ENCODE measurements at regions not wholly inside any gene's neighbourhood (a gene's known extent, or its start where the extent isn't known, plus 50 kb on each side); places are given as distances from the start of the nearest gene placed in this dataset.

DNA sequence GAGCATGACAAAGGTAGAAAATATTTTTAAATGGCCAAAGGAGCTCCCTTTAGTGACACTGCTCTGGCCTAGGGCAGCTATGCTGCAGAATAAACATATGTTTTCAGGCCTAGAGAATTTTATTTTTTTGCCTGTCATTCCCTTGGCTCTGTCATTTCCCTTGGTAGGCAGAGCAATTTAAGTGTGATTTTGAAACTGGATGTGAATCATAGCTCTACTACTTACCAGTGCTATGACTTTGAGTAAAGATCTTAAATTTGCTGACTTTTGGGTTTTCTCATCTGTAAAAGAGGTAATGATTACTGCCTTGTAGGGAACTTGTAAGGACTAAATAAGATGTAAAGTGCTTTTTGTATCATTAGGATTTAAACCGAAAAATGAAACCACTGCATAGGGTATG, 189.0 kb upstream of the ZRANB2 start:
- Histone ChIP-seq H3K27me3 (no peaks in the 10 kb centered on the region), H3K36me3 (no peaks in the 10 kb centered on the region), H3K27ac (no peak overlapping the region), H3K4me1 (no peaks in the 10 kb centered on the region), H4K20me1 (no peaks in the 10 kb centered on the region), H3K9ac (no peak overlapping the region), H3K4me2 (no peak overlapping the region), H3K9me3 (no peaks in the 10 kb centered on the region), H3K4me3 (no peak overlapping the region)
- TF ChIP-seq Cebpa-rat (IDR thresholded peaks at IDR 0.05): no peak

DNA sequence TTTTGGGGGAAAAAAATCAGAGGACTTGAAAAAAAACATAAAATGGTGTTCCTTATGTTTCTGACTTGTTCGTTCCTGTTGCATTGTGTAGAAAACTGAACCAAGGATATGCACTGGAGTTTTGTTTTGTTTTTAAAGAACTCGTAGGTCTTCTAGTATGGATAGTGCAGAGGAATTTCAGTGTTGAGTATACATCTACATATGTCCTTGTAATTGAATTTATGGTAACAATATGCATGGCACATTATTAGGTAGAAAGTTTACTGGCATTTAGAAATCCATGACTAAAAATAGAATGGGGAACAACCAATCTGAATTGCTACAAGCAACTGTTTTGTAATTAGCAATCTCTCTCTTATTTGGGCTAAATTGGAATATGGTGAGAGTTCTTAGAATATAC, 188.3 kb upstream of the ZRANB2 start:
- TF ChIP-seq Cebpa-rat (IDR thresholded peaks at IDR 0.05): no peak
- H3K27me3 ChIP-seq: no peaks in the 10 kb centered on the region
- no peaks in the 10 kb centered on the region for H4K20me1 ChIP-seq
- no peaks in the 10 kb centered on the region for H3K4me1 ChIP-seq
- no peak overlapping the region for H3K4me3 ChIP-seq
- H3K4me2 ChIP-seq: no peak overlapping the region
- H3K9me3 ChIP-seq: no peaks in the 10 kb centered on the region
- no peaks in the 10 kb centered on the region for H3K36me3 ChIP-seq
- H3K27ac ChIP-seq: no peak overlapping the region
- no peak overlapping the region for H3K9ac ChIP-seq

DNA sequence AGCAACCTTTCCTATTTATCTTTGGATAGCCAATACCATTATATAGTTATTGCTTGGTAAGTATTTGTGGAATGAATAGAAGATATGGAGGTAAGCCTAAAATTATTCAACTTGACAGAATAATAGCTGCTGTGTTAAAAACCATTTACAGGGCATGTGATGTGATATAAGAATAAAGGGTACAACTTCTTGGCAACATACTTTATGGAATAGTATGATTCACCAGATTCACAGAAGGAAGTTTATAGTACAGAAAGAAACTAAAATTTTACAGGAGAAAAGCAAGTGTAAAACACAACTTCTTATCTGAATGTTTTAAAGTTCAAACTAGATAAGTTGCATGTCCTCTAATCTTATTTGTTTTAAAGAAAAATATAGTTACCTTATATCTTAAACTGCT, 186.4 kb upstream of the ZRANB2 start:
- Histone ChIP-seq H3K9me3 (no peaks in the 10 kb centered on the region), H4K20me1 (no peaks in the 10 kb centered on the region), H3K27me3 (no peaks in the 10 kb centered on the region), H3K27ac (no peak overlapping the region), H3K36me3 (no peaks in the 10 kb centered on the region), H3K4me2 (no peak overlapping the region), H3K4me1 (no peaks in the 10 kb centered on the region), H3K4me3 (no peak overlapping the region), H3K9ac (no peak overlapping the region)
- TF ChIP-seq Cebpa-rat (IDR thresholded peaks at IDR 0.05): no peak

- Histone ChIP-seq H3K4me3 (no peak overlapping the region), H3K4me1 (no peaks in the 10 kb centered on the region), H3K9me3 (no peaks in the 10 kb centered on the region), H3K4me2 (no peak overlapping the region), H3K27ac (no peak overlapping the region), H3K9ac (no peak overlapping the region), H3K36me3 (no peaks in the 10 kb centered on the region), H4K20me1 (no peaks in the 10 kb centered on the region), H3K27me3 (no peaks in the 10 kb centered on the region)
- no peak for TF ChIP-seq Cebpa-rat (IDR thresholded peaks at IDR 0.05)
Measured at GRCh38 chr1:71264039-71264438, 183.2 kb upstream of the ZRANB2 start.

GRCh38 chr1:71262970-71263369, 182.1 kb upstream of the ZRANB2 start:
- H4K20me1 ChIP-seq: no peaks in the 10 kb centered on the region
- no peak overlapping the region for H3K27ac ChIP-seq
- H3K4me3 ChIP-seq: no peak overlapping the region
- no peak overlapping the region for H3K4me2 ChIP-seq
- no peaks in the 10 kb centered on the region for H3K4me1 ChIP-seq
- H3K27me3 ChIP-seq: no peaks in the 10 kb centered on the region
- H3K36me3 ChIP-seq: no peaks in the 10 kb centered on the region
- no peak for TF ChIP-seq Cebpa-rat (IDR thresholded peaks at IDR 0.05)
- no peak overlapping the region for H3K9ac ChIP-seq
- no peaks in the 10 kb centered on the region for H3K9me3 ChIP-seq

GRCh38 chr1:71252900-71253299, 172.1 kb upstream of the ZRANB2 start:
- Histone ChIP-seq H4K20me1 (no peaks in the 10 kb centered on the region), H3K27me3 (no peaks in the 10 kb centered on the region), H3K9ac (no peak overlapping the region), H3K9me3 (no peaks in the 10 kb centered on the region), H3K4me1 (no peaks in the 10 kb centered on the region), H3K36me3 (no peaks in the 10 kb centered on the region), H3K27ac (no peak overlapping the region), H3K4me3 (no peak overlapping the region), H3K4me2 (no peak overlapping the region)
- TF ChIP-seq Cebpa-rat (IDR thresholded peaks at IDR 0.05): no peak

GRCh38 chr1:71245246-71245645, 164.4 kb upstream of the ZRANB2 start:
- Histone ChIP-seq H3K9me3 (no peaks in the 10 kb centered on the region), H4K20me1 (no peaks in the 10 kb centered on the region), H3K27ac (no peak overlapping the region), H3K9ac (no peak overlapping the region), H3K36me3 (no peaks in the 10 kb centered on the region), H3K27me3 (no peaks in the 10 kb centered on the region), H3K4me1 (no peaks in the 10 kb centered on the region), H3K4me3 (no peak overlapping the region), H3K4me2 (no peak overlapping the region)
- TF ChIP-seq Cebpa-rat (IDR thresholded peaks at IDR 0.05): no peak

DNA sequence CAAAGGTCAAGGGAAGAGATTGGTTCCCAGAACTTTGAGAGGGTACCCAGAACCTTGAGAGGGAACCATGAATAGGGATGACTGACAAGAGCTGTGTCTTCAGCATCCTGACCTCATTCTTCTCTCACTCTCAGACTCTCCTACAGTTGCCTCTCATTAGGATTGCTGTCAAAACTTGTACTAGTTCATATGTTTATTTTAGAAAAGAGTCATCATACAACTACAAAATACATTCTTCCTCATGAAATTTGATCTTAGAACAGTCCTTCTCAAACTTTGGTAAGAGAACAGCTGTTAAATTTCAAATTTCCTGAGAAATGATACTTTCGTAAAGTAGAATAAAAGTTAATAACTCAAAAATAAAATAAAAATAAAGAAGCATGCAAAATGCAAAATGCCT, 161.4 kb upstream of the ZRANB2 start:
- Histone ChIP-seq H3K4me2 (no peak overlapping the region), H3K9me3 (no peaks in the 10 kb centered on the region), H3K36me3 (no peaks in the 10 kb centered on the region), H3K9ac (no peak overlapping the region), H3K27ac (no peak overlapping the region), H4K20me1 (no peaks in the 10 kb centered on the region), H3K4me3 (no peak overlapping the region), H3K4me1 (no peaks in the 10 kb centered on the region), H3K27me3 (no peaks in the 10 kb centered on the region)
- TF ChIP-seq Cebpa-rat (IDR thresholded peaks at IDR 0.05): no peak

- no peaks in the 10 kb centered on the region for H3K36me3 ChIP-seq
- no peaks in the 10 kb centered on the region for H3K9me3 ChIP-seq
- no peak overlapping the region for H3K27ac ChIP-seq
- no peaks in the 10 kb centered on the region for H3K27me3 ChIP-seq
- no peak overlapping the region for H3K4me2 ChIP-seq
- no peak overlapping the region for H3K9ac ChIP-seq
- no peaks in the 10 kb centered on the region for H4K20me1 ChIP-seq
- H3K4me3 ChIP-seq: no peak overlapping the region
- no peak for TF ChIP-seq Cebpa-rat (IDR thresholded peaks at IDR 0.05)
- no peaks in the 10 kb centered on the region for H3K4me1 ChIP-seq
Measured at GRCh38 chr1:71240656-71241055, 159.8 kb upstream of the ZRANB2 start.

DNA sequence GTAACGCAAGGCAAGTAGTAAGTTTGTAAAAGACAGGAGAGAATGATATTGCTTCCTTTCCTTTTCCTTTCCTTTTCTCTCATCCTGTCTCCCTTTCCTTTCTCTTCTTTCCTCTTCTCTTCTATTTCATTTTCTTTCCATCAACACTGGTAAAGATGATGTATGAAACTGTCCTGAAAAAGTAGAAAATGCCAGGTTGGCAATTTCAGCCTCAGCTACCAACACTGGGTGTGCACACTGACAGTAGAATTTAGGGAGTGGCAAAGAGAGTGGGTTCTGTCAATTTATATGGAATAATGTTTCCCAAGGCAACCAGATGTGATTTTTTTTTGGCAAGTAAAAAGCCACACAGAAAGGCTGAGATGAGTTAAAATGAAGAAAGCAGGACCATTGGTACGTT, 155.7 kb upstream of the ZRANB2 start:
- Histone ChIP-seq H3K4me1 (no peaks in the 10 kb centered on the region), H3K9me3 (no peaks in the 10 kb centered on the region), H3K27ac (no peak overlapping the region), H3K27me3 (no peaks in the 10 kb centered on the region), H3K36me3 (no peaks in the 10 kb centered on the region), H4K20me1 (no peaks in the 10 kb centered on the region), H3K4me3 (no peak overlapping the region), H3K4me2 (no peak overlapping the region), H3K9ac (no peak overlapping the region)
- no peak for TF ChIP-seq Cebpa-rat (IDR thresholded peaks at IDR 0.05)

DNA sequence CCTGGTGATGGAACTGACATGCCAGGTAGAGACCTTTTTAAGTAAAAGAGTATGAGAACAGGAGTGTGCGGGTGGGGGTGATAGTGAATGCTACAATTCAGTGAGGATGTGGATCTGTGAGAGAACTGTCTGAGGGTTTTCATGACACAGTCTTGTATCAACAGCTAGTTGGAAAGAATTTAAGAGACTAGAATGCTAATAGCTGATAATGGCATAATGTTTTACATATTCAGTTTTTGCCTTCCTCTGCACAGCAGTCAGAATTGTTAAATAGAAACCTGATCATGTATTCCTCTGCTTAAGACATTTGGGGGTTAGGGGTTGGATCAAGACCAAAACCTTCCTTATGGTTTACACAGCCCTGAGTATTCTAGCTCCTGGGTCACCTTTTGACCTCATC, 152.8 kb upstream of the ZRANB2 start:
- H4K20me1 ChIP-seq: no peaks in the 10 kb centered on the region
- H3K9me3 ChIP-seq: no peaks in the 10 kb centered on the region
- H3K27me3 ChIP-seq: no peaks in the 10 kb centered on the region
- no peak overlapping the region for H3K4me2 ChIP-seq
- no peak overlapping the region for H3K4me3 ChIP-seq
- H3K9ac ChIP-seq: no peak overlapping the region
- no peaks in the 10 kb centered on the region for H3K4me1 ChIP-seq
- H3K27ac ChIP-seq: no peak overlapping the region
- H3K36me3 ChIP-seq: no peaks in the 10 kb centered on the region
- no peak for TF ChIP-seq Cebpa-rat (IDR thresholded peaks at IDR 0.05)
